Heart right ventricle (tissue), 16 donors: ENCODE measurements at regions not wholly inside any gene's neighbourhood (a gene's known extent, or its start where the extent isn't known, plus 50 kb on each side); places are given as distances from the start of the nearest gene placed in this dataset.
"Not testable (repeated sequence)": the region's sequence is repeated elsewhere in the genome, so short reads cannot be mapped to it uniquely, and the experiment has no call there.

Experiments
- ATAC-seq, 8 donors: fragments of 200-7000 bp; cut with Tn5 transposase; one replicate each; pipeline ENCODE4 v1.9.1; 2020; ENCODE audit warnings: mild to moderate bottlenecking in 8 of 8, moderate library complexity in 8 of 8, moderate number of reproducible peaks in 1 of 8
- DNase-seq, 2 donors: peaks; one replicate each; pipeline ENCODE4 v3.0.0-alpha.2; 2020
- H3K27ac ChIP-seq, 10 donors: fragments of 200-600 bp; sonication (generic) in 2 of 10; one replicate each; pipeline versions ENCODE4 v1.5.0 to v1.8.0; 2020 to 2022; ENCODE audit warnings: mild to moderate bottlenecking in 3 of 10
- H3K27me3 ChIP-seq, 7 donors: fragments of 200-600 bp; one replicate each; pipeline ENCODE4 v1.8.0; 2021 to 2022; ENCODE audit warnings: mild to moderate bottlenecking in 2 of 7
- H3K36me3 ChIP-seq, 9 donors: fragments of 200-600 bp; sonication (generic) in 1 of 9; one replicate each; pipeline versions ENCODE4 v1.5.0 to v1.8.0; 2020 to 2022; ENCODE audit warnings: mild to moderate bottlenecking in 2 of 9
- H3K4me1 ChIP-seq, 9 donors: fragments of 200-600 bp; sonication (generic) in 1 of 9; one replicate each; pipeline versions ENCODE4 v1.5.0 to v1.8.0; 2020 to 2022; ENCODE audit warnings: mild to moderate bottlenecking in 4 of 9
- H3K4me3 ChIP-seq, 10 donors: fragments of 200-600 bp; sonication (generic) in 2 of 10; one replicate each; pipeline versions ENCODE4 v1.5.0 to v1.8.0; 2020 to 2022; ENCODE audit warnings: mild to moderate bottlenecking in 7 of 10, moderate library complexity in 2 of 10
- H3K9me3 ChIP-seq, 11 donors: fragments of 200-600 bp in 10 of 11; sonication (generic) in 2 of 11; one replicate each; pipeline versions ENCODE4 v1.5.0 to v1.8.0; 2013 to 2022; ENCODE audit warnings: mild to moderate bottlenecking in 2 of 11, control low read depth in 1 of 11, moderate library complexity in 1 of 11
- CTCF ChIP-seq, 9 donors: fragments of 200-600 bp; sonication (generic) in 2 of 9; IDR thresholded peaks; one replicate each; pipeline versions ENCODE4 v1.5.0 to v1.8.0; 2021 to 2022; ENCODE audit warnings: antibody characterized with exemption in 9 of 9, mild to moderate bottlenecking in 5 of 9, moderate library complexity in 1 of 9
- WGBS, 2 donors: extraction: QIAGEN DNeasy Blood & Tissue Kit; methylation state at CpG; one replicate each; pipeline ENCODE4 v1.1.7; 2013; ENCODE audit warnings: inconsistent platforms in 1 of 2; 5-methylcytosine and 5-hydroxymethylcytosine counted together
- intact Hi-C, 10 donors: fragments of 100-400 bp; cut with DNase I; formaldehyde crosslinking; loops; one replicate each; pipeline versions ENCODE4 v1.11.1 to v1.14.2; 2022
- donor health status: Arrhythmogenic right ventricular cardiomyopathy.
- donor health status: ischemic (EF 13 %, LVEDD 7.1; RV severe dilation, severe dysfunction).
- donor health status: healthy with polysubstance abuse.
- donor health status: DM: no; HTN: yes; CAD: no.
- donor health status: DM: no; HTN: no; CAD: no.
- donor health status: ischemic (EF 25% LVEDD 6.9; RV normal size, moderate dysfunction).
- donor health status: ischemic (EF 25% LVEDD 5.7; RV mildly dilated, moderate dysfunction).
- donor health status: healthy.
- donor health status: DM: yes; HTN: yes; CAD: no.
- donor health status: Ischemic cardiomyopathy.
- donor health status: ischemic (EF 35%, LVEDD 5.7; RV mildly dilated, moderate dysfunction).
- donor health status: nonischemic (EF 11% LVEDD 7.7; RV severe dilation, severe dysfunction).
- donor health status: DM: yes; HTN: yes; CAD: no.
- donor health status: PGD.
- donor health status: ischemic (EF 29% LVEDD 5.4; RV normal size, mild dysfunction).
- donor health status: nonischemic (EF 23%, LVEDD 6.1; RV moderate dilation, normal function).

- no peaks in the 10 kb centered on the region for H3K4me1 ChIP-seq
- intact Hi-C loops, result no loop called here
- no peaks in the 10 kb centered on the region for H3K36me3 ChIP-seq
- no peak overlapping the region for H3K4me3 ChIP-seq
- ATAC-seq (no peak), DNase-seq (no peak)
- H3K27ac ChIP-seq, result no peak overlapping the region
- H3K9me3 ChIP-seq, result no peaks in the 10 kb centered on the region
- H3K27me3 ChIP-seq, result peaks cover 0 to 3% (median 0%) of the 10 kb centered on the region in 7 donors
- WGBS, 2 donors, result 81 to 86% methylated on average over 9 of the region's 9 CpGs
- TF ChIP-seq CTCF (IDR thresholded peaks at IDR 0.05), result no peak
Observed at GRCh38 chr18:77401173-77401572, 151.5 kb downstream of the GALR1 start.

GRCh38 chr18:77403969-77404535, 154.4 kb downstream of the GALR1 start:
- Histone ChIP-seq H3K27me3 (no peaks in the 10 kb centered on the region), H3K4me1 (no peaks in the 10 kb centered on the region), H3K4me3 (no peak overlapping the region), H3K36me3 (no peaks in the 10 kb centered on the region), H3K9me3 (no peaks in the 10 kb centered on the region), H3K27ac (no peak overlapping the region)
- ATAC-seq (no peak), DNase-seq (no peak)
- WGBS, 2 donors, result 88 to 90% methylated on average over 14 of the region's 14 CpGs
- intact Hi-C loops, result no loop called here
- no peak for TF ChIP-seq CTCF (IDR thresholded peaks at IDR 0.05)

- TF ChIP-seq CTCF (IDR thresholded peaks at IDR 0.05), result no peak
- ATAC-seq, result no peak
- Histone ChIP-seq H3K36me3 (no peaks in the 10 kb centered on the region), H3K27me3 (no peaks in the 10 kb centered on the region), H3K9me3 (no peaks in the 10 kb centered on the region), H3K4me3 (no peak overlapping the region), H3K4me1 (no peaks in the 10 kb centered on the region), H3K27ac (no peak overlapping the region)
- no peak for DNase-seq
- intact Hi-C loops, result no loop called here
- WGBS, 2 donors, result 86 to 87% methylated on average over 11 of the region's 11 CpGs
Observed at GRCh38 chr18:77405096-77405495, 155.4 kb downstream of the GALR1 start.

- TF ChIP-seq CTCF (IDR thresholded peaks at IDR 0.05), result no peak
- intact Hi-C loops, result no loop called here
- 55% methylated on average over 6 of the region's 6 CpGs for WGBS, 2 donors
Observed at GRCh38 chr18:77407733-77408132, 158.1 kb downstream of the GALR1 start.

GRCh38 chr18:77421546-77421945, 171.9 kb downstream of the GALR1 start:
- H3K36me3 ChIP-seq, intact Hi-C loops, H3K4me1 ChIP-seq, DNase-seq, H3K27ac ChIP-seq, H3K27me3 ChIP-seq, ATAC-seq, H3K9me3 ChIP-seq: not testable (repeated sequence)
- H3K4me3 ChIP-seq, result peak overlapping the region in 1 of 10 donors; percentile 28
- 76 to 91% methylated on average over 23 to 28 of the region's 28 CpGs for WGBS, 2 donors

More at GRCh38 chr18:77407733-77408132, 158.1 kb downstream of the GALR1 start:
- Histone ChIP-seq H3K9me3 (no peaks in the 10 kb centered on the region), H3K27ac (no peak overlapping the region), H3K4me1 (no peaks in the 10 kb centered on the region), H3K36me3 (no peaks in the 10 kb centered on the region), H3K27me3 (no peaks in the 10 kb centered on the region), H3K4me3 (no peak overlapping the region)
- ATAC-seq (no peak), DNase-seq (no peak)
